HCT116 (cell line): ENCODE measurements at regions not wholly inside any gene's neighbourhood (a gene's known extent, or its start where the extent isn't known, plus 50 kb on each side); places are given as distances from the start of the nearest gene placed in this dataset.

Experiments
- ATAC-seq: fragments of 200-7000 bp; cut with Tn5 transposase; 2 replicates; pipeline ENCODE4 v1.9.1; 2020; ENCODE audit warnings: mild to moderate bottlenecking, moderate library complexity
- BruUV-seq: library from RNA; stranded (reverse); fragments of 400-500 nt; replicated peaks from 2 replicates; lab custom pipeline; 2021; lab: Mats Ljungman, UMichigan
- CTCF ChIA-PET: fragments of 300-600 bp; sonication (Branson Sonifier 250); formaldehyde crosslinking; loops from one replicate; lab custom pipeline; 2021; ENCODE audit warnings: antibody characterized with exemption; lab: Charles Lee
- POLR2A ChIA-PET: fragments of 300-600, 350-600 bp; sonication (Branson Sonifier 250); formaldehyde crosslinking; loops from one replicate; lab custom pipeline; 2021; ENCODE audit warnings: antibody characterized with exemption; lab: Charles Lee
- RAD21 ChIA-PET, 2 experiments: fragments of 300-600 bp; sonication (Branson Sonifier 250); formaldehyde crosslinking; loops; one replicate each; lab custom pipeline; 2023; ENCODE audit warnings: low total read pairs in 2 of 2; ENCODE audit not compliant: uncharacterized antibody in 2 of 2, unreplicated experiment in 2 of 2, low non-redundant PET in 1 of 2; lab: Charles Lee
- DNase-seq: peaks from one replicate; pipeline ENCODE4 v3.0.0-alpha.2; 2010; ENCODE audit warnings: low read depth, low spot score
- H2AFZ ChIP-seq: fragments of 200-600 bp; shearing (Covaris generic), sonication (generic); 2 replicates; pipeline ENCODE4 v1.6.1; 2017; ENCODE audit warnings: low read depth, mixed run types, mixed read lengths, antibody characterized with exemption, low read length; ENCODE audit not compliant: poor library complexity, severe bottlenecking
- H3K27ac ChIP-seq: 2 replicates; pipeline ENCODE4 v1.5.1; 2012; ENCODE audit warnings: low read depth, low read length
- H3K27me3 ChIP-seq: fragments of 200-600 bp; sonication (generic); 2 replicates; pipeline ENCODE4 v1.6.1; 2016; ENCODE audit warnings: mixed run types, low read length, mixed read lengths; ENCODE audit not compliant: insufficient read depth
- H3K36me3 ChIP-seq, 2 experiments: fragments of 200-500 bp in 1 of 2; fragments of 200-600 bp in 1 of 2; sonication (Bioruptor generic) in 1 of 2; sonication (generic) in 1 of 2; 2 replicates each; pipeline versions ENCODE4 v1.5.1 to v1.6.1; 2014 to 2016; ENCODE audit warnings: low read length in 2 of 2, inconsistent platforms in 1 of 2, mixed read lengths in 1 of 2, mixed run types in 1 of 2; ENCODE audit not compliant: insufficient read depth in 2 of 2, control insufficient read depth in 1 of 2
- H3K4me1 ChIP-seq, 2 experiments: fragments of 200-600 bp in 1 of 2; sonication (generic) in 1 of 2; 2 replicates each; pipeline versions ENCODE4 v1.5.1 to v1.6.1; 2012 to 2017; ENCODE audit warnings: low read length in 2 of 2, inconsistent platforms in 1 of 2, mild to moderate bottlenecking in 1 of 2, mixed read lengths in 1 of 2, mixed run types in 1 of 2, moderate library complexity in 1 of 2; ENCODE audit not compliant: insufficient read depth in 2 of 2, control insufficient read depth in 1 of 2
- H3K4me2 ChIP-seq: fragments of 200-600 bp; sonication (generic); 2 replicates; pipeline ENCODE4 v1.6.1; 2017; ENCODE audit warnings: mixed run types, low read length, mixed read lengths
- H3K4me3 ChIP-seq, 2 experiments: fragments of 200-600 bp in 1 of 2; sonication (generic) in 1 of 2; replicated peaks in 1 of 2; 2 replicates each; pipeline ENCODE4 v1.5.1; 2011 to 2016; ENCODE audit warnings: low read length in 2 of 2, control low read depth in 1 of 2, low read depth in 1 of 2, mild to moderate bottlenecking in 1 of 2, mixed read lengths in 1 of 2, mixed run types in 1 of 2
- H3K79me2 ChIP-seq: fragments of 200-600 bp; sonication (generic); 2 replicates; pipeline ENCODE4 v1.6.1; 2017; ENCODE audit warnings: mild to moderate bottlenecking, mixed run types, low read length, moderate library complexity, mixed read lengths; ENCODE audit not compliant: insufficient read depth
- H3K9ac ChIP-seq: fragments of 200-600 bp; sonication (generic); 2 replicates; pipeline ENCODE4 v1.6.1; 2016; ENCODE audit warnings: low read length, mixed read lengths
- H3K9me2 ChIP-seq: fragments of 200-600 bp; sonication (generic), shearing (Covaris generic); 2 replicates; pipeline ENCODE4 v1.6.1; 2017; ENCODE audit warnings: mixed run types, mild to moderate bottlenecking, moderate library complexity; ENCODE audit not compliant: insufficient read depth
- H3K9me3 ChIP-seq, 2 experiments: fragments of 200-500 bp in 1 of 2; fragments of 200-600 bp in 1 of 2; sonication (Bioruptor generic) in 1 of 2; sonication (generic) in 1 of 2; 2 replicates each; pipeline ENCODE4 v1.6.1; 2014 to 2017; ENCODE audit warnings: low read length in 2 of 2, mixed read lengths in 2 of 2, inconsistent platforms in 1 of 2, low read depth in 1 of 2, mild to moderate bottlenecking in 1 of 2, mixed run types in 1 of 2, moderate library complexity in 1 of 2; ENCODE audit not compliant: control insufficient read depth in 1 of 2, insufficient read depth in 1 of 2
- H4K20me1 ChIP-seq: fragments of 200-600 bp; sonication (generic), shearing (Covaris generic); 2 replicates; pipeline ENCODE4 v1.6.1; 2017; ENCODE audit warnings: mixed run types, mild to moderate bottlenecking, moderate library complexity; ENCODE audit not compliant: insufficient read depth
- ATF3 ChIP-seq: IDR thresholded peaks from 2 replicates; pipeline ENCODE4 v1.6.1; 2012
- EZH2phosphoT487 ChIP-seq: fragments of 200-600 bp; IDR thresholded peaks from 2 replicates; pipeline ENCODE4 v1.6.1; 2018; ENCODE audit warnings: antibody characterized with exemption, borderline replicate concordance
- REST ChIP-seq: IDR thresholded peaks from 2 replicates; pipeline ENCODE4 v1.6.1; 2012; ENCODE audit warnings: low read depth
- ZNF274 ChIP-seq: fragments of 200-500 bp; sonication (Bioruptor generic); IDR thresholded peaks from 2 replicates; pipeline ENCODE4 v1.6.1; 2014; ENCODE audit warnings: mild to moderate bottlenecking, low read depth, low read length, inconsistent platforms
- intact Hi-C: fragments of 100-400 bp; cut with micrococcal nuclease; formaldehyde crosslinking; loops from 2 replicates; pipeline ENCODE4 v1.10.0; 2022
- TF ChIP-seq, protein P1 (sequence below): IDR thresholded peaks from 2 replicates; pipeline ENCODE4 v1.6.1; 2011; ENCODE audit warnings: mild to moderate bottlenecking, low read length, moderate library complexity; ENCODE audit not compliant: insufficient replicate concordance; ENCODE audit errors: extremely low read depth

DNA sequence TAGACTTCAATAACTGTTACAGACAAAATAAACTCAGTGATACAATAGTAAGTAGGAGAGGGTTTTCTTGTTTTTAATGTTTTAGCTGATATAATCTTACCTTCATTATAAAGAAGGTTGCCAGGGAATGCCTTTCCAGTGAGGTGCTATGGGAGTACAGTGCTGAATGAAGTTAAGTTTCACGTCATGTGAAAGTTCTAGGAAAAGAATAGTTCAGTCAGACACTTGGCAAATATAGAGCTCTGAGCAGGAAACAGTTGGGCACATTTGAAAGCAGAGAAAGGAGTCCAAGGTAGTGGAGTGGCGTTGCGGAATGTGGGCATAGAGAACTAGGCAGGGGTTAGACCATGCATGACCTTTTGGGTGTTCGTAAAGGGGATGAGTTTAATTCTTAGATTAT, 88.6 kb upstream of the DCN start:
- CTCF ChIA-PET = no interaction called here
- no peak overlapping the region for H3K27ac ChIP-seq
- no peaks in the 10 kb centered on the region for H3K36me3 ChIP-seq
- no peak overlapping the region for H2AFZ ChIP-seq
- POLR2A ChIA-PET = no interaction called here
- H3K27me3 ChIP-seq = no peaks in the 10 kb centered on the region
- no peaks in the 10 kb centered on the region for H3K9me3 ChIP-seq
- no peaks in the 10 kb centered on the region for H3K79me2 ChIP-seq
- H3K4me1 ChIP-seq = no peaks in the 10 kb centered on the region
- DNase-seq (no peak), ATAC-seq (no peak)
- no TSS peak for BruUV-seq
- intact Hi-C loops = no loop called here
- RAD21 ChIA-PET = no interaction called here
- no peak for TF ChIP-seq ATF3
- TF ChIP-seq, protein P1, sequence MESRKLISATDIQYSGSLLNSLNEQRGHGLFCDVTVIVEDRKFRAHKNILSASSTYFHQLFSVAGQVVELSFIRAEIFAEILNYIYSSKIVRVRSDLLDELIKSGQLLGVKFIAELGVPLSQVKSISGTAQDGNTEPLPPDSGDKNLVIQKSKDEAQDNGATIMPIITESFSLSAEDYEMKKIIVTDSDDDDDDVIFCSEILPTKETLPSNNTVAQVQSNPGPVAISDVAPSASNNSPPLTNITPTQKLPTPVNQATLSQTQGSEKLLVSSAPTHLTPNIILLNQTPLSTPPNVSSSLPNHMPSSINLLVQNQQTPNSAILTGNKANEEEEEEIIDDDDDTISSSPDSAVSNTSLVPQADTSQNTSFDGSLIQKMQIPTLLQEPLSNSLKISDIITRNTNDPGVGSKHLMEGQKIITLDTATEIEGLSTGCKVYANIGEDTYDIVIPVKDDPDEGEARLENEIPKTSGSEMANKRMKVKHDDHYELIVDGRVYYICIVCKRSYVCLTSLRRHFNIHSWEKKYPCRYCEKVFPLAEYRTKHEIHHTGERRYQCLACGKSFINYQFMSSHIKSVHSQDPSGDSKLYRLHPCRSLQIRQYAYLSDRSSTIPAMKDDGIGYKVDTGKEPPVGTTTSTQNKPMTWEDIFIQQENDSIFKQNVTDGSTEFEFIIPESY = no peak
- H3K4me2 ChIP-seq = no peak overlapping the region
- H3K9me2 ChIP-seq = no peaks in the 10 kb centered on the region
- no peaks in the 10 kb centered on the region for H4K20me1 ChIP-seq
- H3K4me3 ChIP-seq = no peak overlapping the region
- H3K9ac ChIP-seq = no peak overlapping the region

GRCh38 chr12:91267039-91267438, 84.4 kb upstream of the DCN start:
- H2AFZ ChIP-seq = no peak overlapping the region
- no peaks in the 10 kb centered on the region for H4K20me1 ChIP-seq
- H3K27ac ChIP-seq = no peak overlapping the region
- H3K36me3 ChIP-seq = no peaks in the 10 kb centered on the region
- no peaks in the 10 kb centered on the region for H3K9me3 ChIP-seq
- ATAC-seq (no peak), DNase-seq (no peak)
- H3K79me2 ChIP-seq = no peaks in the 10 kb centered on the region
- H3K27me3 ChIP-seq = no peaks in the 10 kb centered on the region
- H3K9ac ChIP-seq = no peak overlapping the region
- POLR2A ChIA-PET = no interaction called here
- BruUV-seq = no TSS peak
- no peak overlapping the region for H3K4me3 ChIP-seq
- intact Hi-C loops = no loop called here
- H3K9me2 ChIP-seq = no peaks in the 10 kb centered on the region
- RAD21 ChIA-PET = no interaction called here
- TF ChIP-seq ATF3 = no peak
- TF ChIP-seq EZH2phosphoT487 = no peak
- TF ChIP-seq REST = no peak
- TF ChIP-seq ZNF274 = no peak
- H3K4me1 ChIP-seq = no peaks in the 10 kb centered on the region
- no peak overlapping the region for H3K4me2 ChIP-seq
- CTCF ChIA-PET = no interaction called here
